ENCODE measurements at regions not wholly inside any gene's neighbourhood (a gene's known extent, or its start where the extent isn't known, plus 50 kb on each side); places are given as distances from the start of the nearest gene placed in this dataset.

DNA sequence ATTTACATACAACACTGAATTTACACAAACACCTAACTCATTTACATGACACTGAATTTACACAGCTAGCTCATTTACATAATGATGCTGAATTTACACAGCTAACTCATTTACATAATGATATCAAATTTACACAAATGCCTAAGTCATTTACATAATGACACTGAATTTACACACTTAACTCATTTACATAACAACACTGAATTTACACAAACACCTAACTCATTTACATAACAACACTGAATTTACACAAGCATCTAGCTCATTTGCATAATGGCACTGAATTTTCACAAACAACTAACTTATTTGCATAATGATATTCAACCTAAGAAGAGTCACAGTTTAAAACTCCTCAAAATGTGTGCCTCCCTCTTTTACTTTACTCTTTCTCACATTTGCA lies 511.7 kb downstream of the GALR1 start:
- TF ChIP-seq, protein P1, sequence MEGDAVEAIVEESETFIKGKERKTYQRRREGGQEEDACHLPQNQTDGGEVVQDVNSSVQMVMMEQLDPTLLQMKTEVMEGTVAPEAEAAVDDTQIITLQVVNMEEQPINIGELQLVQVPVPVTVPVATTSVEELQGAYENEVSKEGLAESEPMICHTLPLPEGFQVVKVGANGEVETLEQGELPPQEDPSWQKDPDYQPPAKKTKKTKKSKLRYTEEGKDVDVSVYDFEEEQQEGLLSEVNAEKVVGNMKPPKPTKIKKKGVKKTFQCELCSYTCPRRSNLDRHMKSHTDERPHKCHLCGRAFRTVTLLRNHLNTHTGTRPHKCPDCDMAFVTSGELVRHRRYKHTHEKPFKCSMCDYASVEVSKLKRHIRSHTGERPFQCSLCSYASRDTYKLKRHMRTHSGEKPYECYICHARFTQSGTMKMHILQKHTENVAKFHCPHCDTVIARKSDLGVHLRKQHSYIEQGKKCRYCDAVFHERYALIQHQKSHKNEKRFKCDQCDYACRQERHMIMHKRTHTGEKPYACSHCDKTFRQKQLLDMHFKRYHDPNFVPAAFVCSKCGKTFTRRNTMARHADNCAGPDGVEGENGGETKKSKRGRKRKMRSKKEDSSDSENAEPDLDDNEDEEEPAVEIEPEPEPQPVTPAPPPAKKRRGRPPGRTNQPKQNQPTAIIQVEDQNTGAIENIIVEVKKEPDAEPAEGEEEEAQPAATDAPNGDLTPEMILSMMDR (conservative IDR thresholded peaks at IDR 0.05; ENCODE audit: low read depth, low read length), result no peak
- Histone ChIP-seq H3K79me2 (ENCODE audit: insufficient read depth, low read depth) (no peaks in the 10 kb centered on the region), H4K20me1 (ENCODE audit: insufficient read depth) (no peaks in the 10 kb centered on the region), H3K4me3 (IDR thresholded peaks at IDR 0.05; ENCODE audit: insufficient read depth, low read depth, low read length) (no peak overlapping the region), H3K4me1 (ENCODE audit: low read depth, poor library complexity, severe bottlenecking) (no peaks in the 10 kb centered on the region), H2AFZ (ENCODE audit: low read depth) (no peak overlapping the region), H3K36me3 (ENCODE audit: insufficient read depth) (no peaks in the 10 kb centered on the region), H3K27me3 (ENCODE audit: insufficient read depth, low read depth) (no peaks in the 10 kb centered on the region), H3K4me2 (no peak overlapping the region), H3K27ac (no peak overlapping the region), H3K9ac (no peak overlapping the region)

DNA sequence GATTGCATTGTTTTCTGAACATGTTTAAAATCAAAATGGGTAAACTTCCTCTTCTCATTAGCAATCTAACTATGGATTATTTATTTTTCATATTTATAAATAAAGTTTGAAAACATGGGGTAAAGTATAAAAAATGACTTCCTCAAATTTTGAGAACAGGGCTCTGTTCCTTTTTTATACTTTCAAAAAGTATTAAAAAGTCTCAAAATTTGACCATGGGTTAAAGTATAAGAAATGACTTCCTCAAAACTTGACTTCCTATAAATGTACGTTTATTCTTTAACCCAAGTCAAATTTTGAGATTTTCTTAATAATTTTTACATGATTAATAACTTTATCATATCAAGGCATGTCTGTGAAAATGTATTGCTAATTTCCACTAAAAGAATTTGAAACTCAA lies 512.4 kb downstream of the GALR1 start:
- H3K4me3 ChIP-seq (IDR thresholded peaks at IDR 0.05; ENCODE audit: insufficient read depth, low read depth, low read length), result no peak overlapping the region

DNA sequence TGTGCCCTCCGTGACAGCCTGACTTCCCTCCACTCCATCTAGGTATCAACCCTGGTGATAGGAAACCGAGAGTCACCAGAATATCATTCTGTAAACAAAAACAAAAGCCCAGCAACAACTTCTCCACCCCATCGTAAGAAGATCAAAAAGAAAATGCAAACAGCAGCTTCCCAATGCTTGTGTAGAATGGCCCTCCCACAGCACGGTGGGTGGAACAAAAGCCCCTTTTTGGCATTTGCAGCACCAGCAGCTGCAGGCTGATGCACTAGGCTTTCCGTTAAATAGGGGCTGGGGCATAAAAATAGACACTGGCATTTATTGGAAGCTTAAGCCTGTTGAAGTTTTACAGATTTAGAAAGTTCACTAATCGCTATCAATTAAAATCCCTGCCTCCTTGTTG lies 513.0 kb downstream of the GALR1 start:
- H3K36me3 ChIP-seq (ENCODE audit: insufficient read depth), result no peaks in the 10 kb centered on the region
- no peaks in the 10 kb centered on the region for H4K20me1 ChIP-seq (ENCODE audit: insufficient read depth)
- TF ChIP-seq, protein P1 (conservative IDR thresholded peaks at IDR 0.05; ENCODE audit: low read depth, low read length), result no peak
- no peak overlapping the region for H3K4me2 ChIP-seq
- no peaks in the 10 kb centered on the region for H3K79me2 ChIP-seq (ENCODE audit: insufficient read depth, low read depth)
- no peak overlapping the region for H3K9ac ChIP-seq
- no peak overlapping the region for H2AFZ ChIP-seq (ENCODE audit: low read depth)
- no peak overlapping the region for H3K4me3 ChIP-seq (IDR thresholded peaks at IDR 0.05; ENCODE audit: insufficient read depth, low read depth, low read length)
- no peaks in the 10 kb centered on the region for H3K27me3 ChIP-seq (ENCODE audit: insufficient read depth, low read depth)
- no peak overlapping the region for H3K27ac ChIP-seq
- no peaks in the 10 kb centered on the region for H3K4me1 ChIP-seq (ENCODE audit: low read depth, poor library complexity, severe bottlenecking)

More for the DNA sequence above, 512.4 kb downstream of the GALR1 start:
- Histone ChIP-seq H3K4me2 (no peak overlapping the region), H3K27ac (no peak overlapping the region), H3K79me2 (ENCODE audit: insufficient read depth, low read depth) (no peaks in the 10 kb centered on the region), H3K9ac (no peak overlapping the region), H3K36me3 (ENCODE audit: insufficient read depth) (no peaks in the 10 kb centered on the region), H3K4me1 (ENCODE audit: low read depth, poor library complexity, severe bottlenecking) (no peaks in the 10 kb centered on the region), H2AFZ (ENCODE audit: low read depth) (no peak overlapping the region), H3K27me3 (ENCODE audit: insufficient read depth, low read depth) (no peaks in the 10 kb centered on the region), H4K20me1 (ENCODE audit: insufficient read depth) (no peaks in the 10 kb centered on the region)
- TF ChIP-seq, protein P1 (conservative IDR thresholded peaks at IDR 0.05; ENCODE audit: low read depth, low read length), result no peak

DNA sequence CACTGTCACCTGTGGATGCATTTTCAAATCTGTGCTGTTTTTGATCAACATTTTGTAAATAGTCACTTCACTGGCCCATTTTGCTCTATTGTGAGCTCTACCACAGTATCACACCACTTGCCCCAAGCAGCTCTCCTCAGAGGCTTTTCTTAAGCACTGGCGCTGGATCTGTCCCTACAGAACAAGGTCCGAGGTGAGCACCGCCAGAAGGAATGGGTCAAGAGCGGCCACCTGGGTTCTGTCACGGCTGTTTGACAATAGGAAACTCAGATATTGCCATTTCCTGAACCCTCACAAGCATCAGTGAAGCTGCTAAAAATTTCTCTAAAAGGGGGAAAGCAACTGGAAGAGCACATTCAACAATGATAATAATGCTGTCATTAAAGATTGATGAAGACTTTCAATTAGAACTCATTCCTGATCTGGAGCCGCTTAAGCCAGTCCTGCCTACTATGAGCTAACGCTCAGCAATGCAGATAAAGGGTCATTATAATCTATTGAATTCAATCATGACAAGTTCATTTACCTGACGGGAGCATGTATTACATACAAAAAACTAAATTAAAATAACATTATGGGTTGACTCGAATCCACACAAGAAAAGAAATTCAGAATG lies 514.0 kb downstream of the GALR1 start:
- no peaks in the 10 kb centered on the region for H3K4me1 ChIP-seq (ENCODE audit: low read depth, poor library complexity, severe bottlenecking)
- H3K4me3 ChIP-seq (IDR thresholded peaks at IDR 0.05; ENCODE audit: insufficient read depth, low read depth, low read length), result no peak overlapping the region
- no peak overlapping the region for H3K27ac ChIP-seq
- H3K79me2 ChIP-seq (ENCODE audit: insufficient read depth, low read depth), result no peaks in the 10 kb centered on the region
- H2AFZ ChIP-seq (ENCODE audit: low read depth), result no peak overlapping the region
- no peaks in the 10 kb centered on the region for H3K36me3 ChIP-seq (ENCODE audit: insufficient read depth)
- H4K20me1 ChIP-seq (ENCODE audit: insufficient read depth), result no peaks in the 10 kb centered on the region
- TF ChIP-seq, protein P1 (conservative IDR thresholded peaks at IDR 0.05; ENCODE audit: low read depth, low read length), result no peak
- H3K9ac ChIP-seq, result no peak overlapping the region
- no peaks in the 10 kb centered on the region for H3K27me3 ChIP-seq (ENCODE audit: insufficient read depth, low read depth)
- no peak overlapping the region for H3K4me2 ChIP-seq

Measured in KMS-11 (cell line).